ENCODE measurements at regions not wholly inside any gene's neighbourhood (a gene's known extent, or its start where the extent isn't known, plus 50 kb on each side); places are given as distances from the start of the nearest gene placed in this dataset.

- no peak overlapping the region for H3K4me3 ChIP-seq
- no peak overlapping the region for H3K27ac ChIP-seq
- TF ChIP-seq CTCF (IDR thresholded peaks at IDR 0.05), result no peak
- no peak for DNase-seq (ENCODE audit: low spot score)
Measured at GRCh38 chr5:175096469-175097165, 347.4 kb downstream of the DRD1 start.

- DNase-seq (ENCODE audit: low spot score), result no peak
- no peak for TF ChIP-seq CTCF (IDR thresholded peaks at IDR 0.05)
- Histone ChIP-seq H3K4me3 (no peak overlapping the region), H3K27ac (no peak overlapping the region)
Measured at GRCh38 chr5:175094461-175094860, 349.5 kb downstream of the DRD1 start.

- H3K27ac ChIP-seq, result no peak overlapping the region
- no peak overlapping the region for H3K4me3 ChIP-seq
- TF ChIP-seq CTCF (IDR thresholded peaks at IDR 0.05), result no peak
- no peak for DNase-seq (ENCODE audit: low spot score)
Measured at GRCh38 chr5:175092691-175093090, 351.3 kb downstream of the DRD1 start.

DNA sequence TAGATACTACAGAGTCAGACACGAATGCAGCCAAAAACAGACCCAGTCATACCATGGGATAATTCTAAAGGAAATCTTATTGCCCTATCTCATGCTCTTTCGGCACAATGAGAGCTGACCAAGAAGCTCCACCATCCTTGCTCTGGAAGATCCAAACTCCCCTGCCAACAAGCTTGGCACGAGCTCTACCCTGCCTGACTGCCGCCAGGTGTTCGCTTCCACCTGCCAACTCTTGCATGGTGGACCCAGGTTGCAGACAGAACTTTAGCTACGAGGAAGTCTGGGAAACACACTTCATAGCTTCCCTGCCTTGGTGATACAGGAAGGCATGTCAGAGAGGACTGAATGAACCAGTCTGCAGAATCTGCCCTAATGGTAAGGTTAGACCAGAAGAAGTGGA is 355.0 kb downstream of the DRD1 start:
- no peak for DNase-seq (ENCODE audit: low spot score)
- no peak overlapping the region for H3K27ac ChIP-seq
- no peak for TF ChIP-seq CTCF (IDR thresholded peaks at IDR 0.05)
- no peak overlapping the region for H3K4me3 ChIP-seq

DNA sequence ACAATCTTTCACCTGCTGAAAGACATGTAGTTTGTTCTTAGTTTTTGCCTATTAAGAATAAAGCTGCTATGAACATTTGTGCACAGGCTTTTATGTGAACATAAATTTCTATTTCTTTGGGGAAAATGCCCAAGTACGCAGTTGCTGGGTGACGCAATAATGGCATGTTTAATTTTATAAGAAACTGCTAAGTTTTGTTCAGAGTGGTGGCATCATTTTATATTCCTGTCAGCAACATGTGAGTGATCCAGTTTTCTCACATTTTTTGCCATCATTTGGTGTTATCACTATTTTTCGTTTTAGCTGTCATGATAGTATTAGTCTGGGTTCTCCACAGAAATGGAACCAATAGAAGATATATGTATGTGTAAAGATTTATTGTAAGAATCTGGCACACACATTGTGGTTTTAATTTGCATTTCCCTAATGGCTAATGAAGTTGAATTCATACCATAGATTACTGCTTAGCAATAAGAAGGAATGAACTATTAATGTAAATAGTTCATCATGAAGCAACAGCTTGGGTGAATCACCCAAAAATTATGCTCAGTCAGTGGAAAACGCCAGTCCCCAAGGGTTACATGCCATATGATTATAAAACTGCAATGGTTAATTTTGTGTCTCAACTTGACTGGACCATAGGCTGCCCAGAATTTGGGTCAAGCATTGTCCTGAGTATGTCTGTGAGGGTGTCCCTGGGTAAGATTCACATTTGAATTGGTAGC is 358.6 kb downstream of the MSX2 start:
- TF ChIP-seq CTCF (IDR thresholded peaks at IDR 0.05), result no peak
- H3K4me3 ChIP-seq, result no peak overlapping the region
- no peak for DNase-seq (ENCODE audit: low spot score)
- no peak overlapping the region for H3K27ac ChIP-seq

DNA sequence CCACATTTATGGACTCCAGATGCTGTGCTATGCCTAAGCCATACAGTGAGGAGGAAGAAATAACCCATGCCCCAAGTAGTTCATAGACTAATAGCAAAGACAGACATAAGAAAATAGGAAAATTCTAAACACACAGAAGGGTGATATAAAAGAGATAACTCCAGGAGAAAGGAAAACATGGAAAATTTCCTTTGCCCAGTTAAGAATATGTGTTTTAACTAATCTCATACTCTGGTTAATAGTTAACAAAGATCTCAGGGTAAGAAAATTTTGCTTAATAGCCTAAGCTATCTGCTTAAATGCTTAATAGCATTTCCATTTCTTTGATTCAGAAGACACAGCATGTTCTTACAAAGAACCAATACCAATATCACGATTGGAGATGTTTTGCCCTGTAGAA is 358.0 kb downstream of the MSX2 start:
- Histone ChIP-seq H3K4me3 (no peak overlapping the region), H3K27ac (no peak overlapping the region)
- no peak for DNase-seq (ENCODE audit: low spot score)
- TF ChIP-seq CTCF (IDR thresholded peaks at IDR 0.05), result no peak

DNA sequence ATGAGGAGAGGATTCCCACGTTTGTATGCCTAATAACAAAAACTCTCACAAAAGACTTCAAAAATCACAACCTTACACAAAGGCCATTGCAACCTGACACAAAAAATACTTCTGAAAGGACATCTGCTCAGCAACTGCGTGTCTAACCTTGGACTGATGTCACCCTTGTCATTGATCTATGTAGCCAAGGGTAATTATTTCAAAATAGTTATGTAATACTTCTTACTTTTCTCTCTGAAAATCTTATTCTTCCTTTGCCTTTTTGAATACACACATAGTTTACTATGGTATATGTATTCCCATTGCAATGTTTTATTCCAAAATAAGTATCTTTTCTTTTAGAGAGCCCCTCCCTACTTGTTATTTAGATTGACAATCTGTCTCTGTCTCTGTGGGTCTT is 355.3 kb downstream of the MSX2 start:
- H3K4me3 ChIP-seq, result no peak overlapping the region
- TF ChIP-seq CTCF (IDR thresholded peaks at IDR 0.05), result no peak
- no peak overlapping the region for H3K27ac ChIP-seq
- DNase-seq (ENCODE audit: low spot score), result no peak

Measured in coronary artery (tissue), 2 donors.